CD8-positive, alpha-beta memory T cell (primary cell): ENCODE measurements at regions not wholly inside any gene's neighbourhood (a gene's known extent, or its start where the extent isn't known, plus 50 kb on each side); places are given as distances from the start of the nearest gene placed in this dataset.

ENCODE experiments used
- CTCF ChIA-PET: fragments of 350-600 bp; sonication (Branson Sonifier 250); formaldehyde crosslinking; loops from one replicate; lab custom pipeline; 2021; ENCODE audit warnings: antibody characterized with exemption; lab: Charles Lee
- POLR2A ChIA-PET: fragments of 350-600 bp; sonication (Branson Sonifier 250); formaldehyde crosslinking; loops from one replicate; lab custom pipeline; 2021; ENCODE audit warnings: antibody characterized with exemption; lab: Charles Lee
- DNase-seq, 5 donors: peaks; one replicate each; pipeline versions ENCODE4 v3.0.0 to v3.0.0-alpha.2; 2020 to 2022; ENCODE audit warnings: mixed read lengths in 1 of 5
- H3K27ac ChIP-seq: one replicate; pipeline ENCODE4 v1.7.0; 2013; ENCODE audit warnings: low read depth, mild to moderate bottlenecking, low read length, moderate library complexity
- H3K27me3 ChIP-seq: 2 replicates; pipeline ENCODE4 v1.7.0; 2013; ENCODE audit warnings: low read length, mild to moderate bottlenecking; ENCODE audit not compliant: insufficient read depth, poor library complexity, severe bottlenecking
- H3K36me3 ChIP-seq: 2 replicates; pipeline ENCODE4 v1.7.0; 2013; ENCODE audit warnings: mild to moderate bottlenecking, low read length, moderate library complexity; ENCODE audit not compliant: insufficient read depth
- H3K4me1 ChIP-seq: 2 replicates; pipeline ENCODE4 v1.7.0; 2013; ENCODE audit warnings: mild to moderate bottlenecking, low read length, moderate library complexity; ENCODE audit not compliant: insufficient read depth
- H3K4me3 ChIP-seq: 2 replicates; pipeline ENCODE4 v1.7.0; 2013; ENCODE audit warnings: mild to moderate bottlenecking, low read length
- H3K9me3 ChIP-seq: 2 replicates; pipeline ENCODE4 v1.7.0; 2013; ENCODE audit warnings: mild to moderate bottlenecking, low read length
- H3K27ac Mint-ChIP-seq, 8 donors: one replicate each; pipeline ENCODE4 v1.8.0; 2020 to 2021; ENCODE audit warnings: mixed read lengths in 8 of 8, mild to moderate bottlenecking in 6 of 8, inconsistent platforms in 3 of 8, moderate library complexity in 3 of 8
- H3K27me3 Mint-ChIP-seq, 2 donors: one replicate each; pipeline ENCODE4 v1.8.0; 2020 to 2021; ENCODE audit warnings: mixed read lengths in 2 of 2, mild to moderate bottlenecking in 1 of 2, moderate library complexity in 1 of 2
- H3K36me3 Mint-ChIP-seq, 3 donors: one replicate each; pipeline ENCODE4 v1.8.0; 2020 to 2021; ENCODE audit warnings: mixed read lengths in 3 of 3, inconsistent platforms in 1 of 3, mild to moderate bottlenecking in 1 of 3
- H3K4me1 Mint-ChIP-seq, 3 donors: one replicate each; pipeline ENCODE4 v1.8.0; 2020 to 2021; ENCODE audit warnings: mixed read lengths in 3 of 3, inconsistent platforms in 1 of 3, mild to moderate bottlenecking in 1 of 3
- H3K4me3 Mint-ChIP-seq, 7 donors: one replicate each; pipeline ENCODE4 v1.8.0; 2020 to 2021; ENCODE audit warnings: mixed read lengths in 7 of 7, mild to moderate bottlenecking in 6 of 7, moderate library complexity in 4 of 7, inconsistent platforms in 2 of 7
- H3K9me3 Mint-ChIP-seq, 5 donors: one replicate each; pipeline ENCODE4 v1.8.0; 2020 to 2022; ENCODE audit warnings: mixed read lengths in 5 of 5, mild to moderate bottlenecking in 3 of 5, moderate library complexity in 2 of 5, inconsistent platforms in 1 of 5

- Histone ChIP-seq H3K4me1 (peaks cover 36% of the 10 kb centered on the region), H3K27ac (no peak overlapping the region), H3K27me3 (no peaks in the 10 kb centered on the region), H3K9me3 (no peaks in the 10 kb centered on the region), H3K36me3 (no peaks in the 10 kb centered on the region), H3K4me3 (no peak overlapping the region)
- Mint-ChIP-seq H3K27me3 (peaks cover 0 to 7% of the 10 kb centered on the region in 2 donors), H3K27ac (no peak overlapping the region), H3K9me3 (no peaks in the 10 kb centered on the region), H3K36me3 (no peaks in the 10 kb centered on the region), H3K4me1 (peaks cover 0 to 6% (median 4%) of the 10 kb centered on the region in 3 donors), H3K4me3 (no peak overlapping the region)
- CTCF ChIA-PET, result no interaction called here
- no peak for DNase-seq
- POLR2A ChIA-PET, result no interaction called here
Observed at GRCh38 chr15:70563561-70564095, 199.7 kb downstream of the UACA start.

GRCh38 chr15:70562906-70563305, 200.5 kb downstream of the UACA start:
- Histone ChIP-seq H3K4me1 (peaks cover 43% of the 10 kb centered on the region), H3K4me3 (no peak overlapping the region), H3K36me3 (no peaks in the 10 kb centered on the region), H3K27ac (no peak overlapping the region), H3K9me3 (no peaks in the 10 kb centered on the region), H3K27me3 (no peaks in the 10 kb centered on the region)
- peak overlapping the region in 1 of 7 donors; percentile 49 for H3K4me3 Mint-ChIP-seq
- H3K9me3 Mint-ChIP-seq, result no peaks in the 10 kb centered on the region
- H3K4me1 Mint-ChIP-seq, result peaks cover 0 to 6% (median 4%) of the 10 kb centered on the region in 3 donors
- ChIA-PET POLR2A (interaction anchor here (0.6 kb wide), 1 partner anchor 153 kb away, joined by 3 read pairs; no protein-coding TSS in a partner anchor), CTCF (interaction anchor here (1.0 to 1.2 kb wide), 4 partner anchors 9 to 103 kb away, joined by 3 to 4 read pairs (median 3); no protein-coding TSS in a partner anchor)
- DNase-seq, result no peak
- H3K27me3 Mint-ChIP-seq, result peaks cover 0 to 7% of the 10 kb centered on the region in 2 donors
- no peaks in the 10 kb centered on the region for H3K36me3 Mint-ChIP-seq
- no peak overlapping the region for H3K27ac Mint-ChIP-seq

- ChIA-PET POLR2A (no interaction called here), CTCF (interaction anchor here (1.0 to 1.2 kb wide), 2 partner anchors 10 to 102 kb away, joined by 3 to 4 read pairs; no protein-coding TSS in a partner anchor)
- no peak for DNase-seq
- Mint-ChIP-seq H3K27me3 (peaks cover 0 to 2% of the 10 kb centered on the region in 2 donors), H3K4me1 (peaks cover 0 to 6% (median 4%) of the 10 kb centered on the region in 3 donors), H3K4me3 (no peak overlapping the region), H3K27ac (no peak overlapping the region), H3K36me3 (no peaks in the 10 kb centered on the region), H3K9me3 (no peaks in the 10 kb centered on the region)
- Histone ChIP-seq H3K27ac (no peak overlapping the region), H3K9me3 (no peaks in the 10 kb centered on the region), H3K4me1 (peaks cover 53% of the 10 kb centered on the region), H3K36me3 (no peaks in the 10 kb centered on the region), H3K27me3 (no peaks in the 10 kb centered on the region), H3K4me3 (no peak overlapping the region)
Observed at GRCh38 chr15:70561885-70562284, 201.5 kb downstream of the UACA start.

- ChIA-PET POLR2A (no interaction called here), CTCF (no interaction called here)
- no peak for DNase-seq
- H3K27ac Mint-ChIP-seq, result peak overlapping the region in 1 of 8 donors; percentile 48
- no peaks in the 10 kb centered on the region for H3K36me3 Mint-ChIP-seq
- Histone ChIP-seq H3K4me3 (no peak overlapping the region), H3K4me1 (peaks cover 64% of the 10 kb centered on the region), H3K36me3 (no peaks in the 10 kb centered on the region), H3K27me3 (no peaks in the 10 kb centered on the region), H3K9me3 (no peaks in the 10 kb centered on the region), H3K27ac (no peak overlapping the region)
- H3K27me3 Mint-ChIP-seq, result no peaks in the 10 kb centered on the region
- no peaks in the 10 kb centered on the region for H3K9me3 Mint-ChIP-seq
- peaks cover 0 to 6% (median 4%) of the 10 kb centered on the region in 3 donors for H3K4me1 Mint-ChIP-seq
- no peak overlapping the region for H3K4me3 Mint-ChIP-seq
Observed at GRCh38 chr15:70560617-70561328, 202.6 kb downstream of the UACA start.

- H3K9me3 ChIP-seq, result no peaks in the 10 kb centered on the region
- H3K4me1 Mint-ChIP-seq, result peaks cover 0 to 6% (median 4%) of the 10 kb centered on the region in 3 donors
- no peak overlapping the region for H3K27ac ChIP-seq
- peak; percentile 38 to 84 (median 68) for DNase-seq
- H3K27me3 Mint-ChIP-seq, result no peaks in the 10 kb centered on the region
- peak overlapping the region; percentile 67 for H3K4me3 ChIP-seq
- H3K27ac Mint-ChIP-seq, result peak overlapping the region in 1 of 8 donors; percentile 48
- ChIA-PET CTCF (interaction anchor here (0.7 to 1.4 kb wide), 3 partner anchors 31 to 71 kb away, joined by 3 read pairs; no protein-coding TSS in a partner anchor), POLR2A (interaction anchor here (0.7 to 1.0 kb wide), 3 partner anchors 24 to 338 kb away, joined by 3 to 8 read pairs (median 5); no protein-coding TSS in a partner anchor)
- H3K4me1 ChIP-seq, result peaks cover 67% of the 10 kb centered on the region
- H3K4me3 Mint-ChIP-seq, result peak overlapping the region in 3 of 7 donors; percentile 20 to 65 (median 25)
- no peaks in the 10 kb centered on the region for H3K36me3 Mint-ChIP-seq
- no peaks in the 10 kb centered on the region for H3K27me3 ChIP-seq
- no peaks in the 10 kb centered on the region for H3K36me3 ChIP-seq
- no peaks in the 10 kb centered on the region for H3K9me3 Mint-ChIP-seq
Observed at GRCh38 chr15:70559265-70560239, 203.8 kb downstream of the UACA start.

- H3K27ac Mint-ChIP-seq, result no peak overlapping the region
- H3K36me3 ChIP-seq, result no peaks in the 10 kb centered on the region
- no peaks in the 10 kb centered on the region for H3K9me3 Mint-ChIP-seq
- no peaks in the 10 kb centered on the region for H3K27me3 ChIP-seq
- H3K27ac ChIP-seq, result no peak overlapping the region
- peaks cover 0 to 6% (median 4%) of the 10 kb centered on the region in 3 donors for H3K4me1 Mint-ChIP-seq
- H3K4me1 ChIP-seq, result peaks cover 67% of the 10 kb centered on the region
- H3K4me3 ChIP-seq, result peak overlapping the region; percentile 67
- POLR2A ChIA-PET, result interaction anchor here (0.7 to 1.0 kb wide), 3 partner anchors 23 to 337 kb away, joined by 3 to 8 read pairs (median 5); no protein-coding TSS in a partner anchor
- H3K4me3 Mint-ChIP-seq, result no peak overlapping the region
- no peaks in the 10 kb centered on the region for H3K27me3 Mint-ChIP-seq
- peak in 1 of 5 donors; percentile 4 for DNase-seq
- no peaks in the 10 kb centered on the region for H3K9me3 ChIP-seq
- no peaks in the 10 kb centered on the region for H3K36me3 Mint-ChIP-seq
- CTCF ChIA-PET, result interaction anchor here (1.2 to 1.4 kb wide), 2 partner anchors 30 to 70 kb away, joined by 3 read pairs; no protein-coding TSS in a partner anchor
Observed at GRCh38 chr15:70558406-70559264, 204.7 kb downstream of the UACA start.
